ENCODE measurements at regions not wholly inside any gene's neighbourhood (a gene's known extent, or its start where the extent isn't known, plus 50 kb on each side); places are given as distances from the start of the nearest gene placed in this dataset.

- TF ChIP-seq POLR2A (IDR thresholded peaks at IDR 0.05) = no peak
- no peak for TF ChIP-seq CTCF (IDR thresholded peaks at IDR 0.05 in 8 of 11, conservative IDR thresholded peaks at IDR 0.05 in 3 of 11)
- TF ChIP-seq POLR2AphosphoS5 (IDR thresholded peaks at IDR 0.05) = no peak
Observed at GRCh38 chr2:16199882-16200553, 259.7 kb downstream of the MYCN start.
